ENCODE measurements at regions not wholly inside any gene's neighbourhood (a gene's known extent, or its start where the extent isn't known, plus 50 kb on each side); places are given as distances from the start of the nearest gene placed in this dataset.

DNA sequence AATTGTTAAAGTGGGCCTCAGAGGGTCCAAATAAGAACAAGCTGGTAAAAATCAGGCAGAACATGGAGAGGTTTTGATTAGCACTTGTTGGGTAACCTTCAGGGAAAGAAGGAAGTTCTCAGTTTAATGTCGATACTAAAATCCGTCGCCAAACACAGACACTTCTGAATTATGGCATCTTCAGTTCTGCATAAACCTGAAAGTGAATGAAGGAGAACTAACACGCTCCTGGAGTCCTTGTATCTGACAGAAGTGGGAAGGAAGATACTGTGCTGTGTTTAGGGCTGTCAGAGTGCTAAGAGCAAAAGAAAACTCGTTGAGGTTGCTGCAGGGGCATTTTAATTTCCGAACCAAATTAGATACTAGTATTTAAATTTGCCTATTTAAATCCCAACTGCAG lies 106.2 kb downstream of the TMA16 start:
- Histone ChIP-seq H4K20me1 (ENCODE audit: insufficient read depth) (no peaks in the 10 kb centered on the region), H3K27ac (no peak overlapping the region), H3K4me1 (ENCODE audit: insufficient read depth) (no peaks in the 10 kb centered on the region), H3K4me3 (no peak overlapping the region), H3K36me3 (ENCODE audit: low read depth) (no peaks in the 10 kb centered on the region), H3K9me3 (ENCODE audit: low read depth) (no peaks in the 10 kb centered on the region), H3K4me2 (ENCODE audit: unreplicated experiment) (no peak overlapping the region), H3K27me3 (replicated peaks; ENCODE audit: insufficient read depth) (no peaks in the 10 kb centered on the region), H2AFZ (no peak overlapping the region), H3F3A (ENCODE audit: insufficient read depth) (no peaks in the 10 kb centered on the region), H3K9ac (no peak overlapping the region), H3K79me2 (ENCODE audit: insufficient read depth) (no peaks in the 10 kb centered on the region), H3K9me2 (ENCODE audit: insufficient read depth) (no peaks in the 10 kb centered on the region)
- no peak for TF ChIP-seq EZH2phosphoT487 (IDR thresholded peaks at IDR 0.05; ENCODE audit: insufficient read depth, low read depth)
- no peak for TF ChIP-seq EZH2 (IDR thresholded peaks at IDR 0.05; ENCODE audit: insufficient read depth, poor library complexity, severe bottlenecking)
- 11 to 18% methylated on average over 6 of the region's 6 CpGs for WGBS, 2 experiments (ENCODE audit: low coverage in 1 of 2, low lambda C conversion rate in 2 of 2, missing lambda C conversion rate in 2 of 2)
- in situ Hi-C loops (cut with MboI): no loop called here
- no peak for DNase-seq

DNA sequence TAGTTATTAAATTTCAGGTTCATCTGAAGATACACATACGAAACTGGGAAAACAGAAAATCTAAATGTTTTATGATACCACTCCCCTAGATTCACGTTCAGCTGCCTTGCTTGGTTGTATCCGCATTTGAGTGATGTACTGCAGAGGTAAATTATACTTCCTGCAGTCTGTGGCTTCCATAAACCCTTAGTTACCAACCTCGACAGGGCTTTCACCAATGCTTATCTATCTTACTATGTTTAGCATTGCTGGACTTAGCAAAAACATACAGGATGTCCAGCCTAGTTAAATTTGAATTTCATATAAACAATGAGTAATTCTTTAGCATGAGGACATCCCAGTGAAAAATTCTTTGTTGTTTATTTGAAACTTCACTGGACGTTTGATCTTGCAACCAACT lies 108.8 kb downstream of the TMA16 start:
- Histone ChIP-seq H3K79me2 (ENCODE audit: insufficient read depth) (no peaks in the 10 kb centered on the region), H3K9me3 (ENCODE audit: low read depth) (no peaks in the 10 kb centered on the region), H3K27ac (no peak overlapping the region), H3K36me3 (ENCODE audit: low read depth) (no peaks in the 10 kb centered on the region), H2AFZ (no peak overlapping the region), H4K20me1 (ENCODE audit: insufficient read depth) (no peaks in the 10 kb centered on the region), H3K27me3 (replicated peaks; ENCODE audit: insufficient read depth) (no peaks in the 10 kb centered on the region), H3K4me1 (ENCODE audit: insufficient read depth) (no peaks in the 10 kb centered on the region), H3K9me2 (ENCODE audit: insufficient read depth) (no peaks in the 10 kb centered on the region), H3K4me3 (no peak overlapping the region), H3K9ac (no peak overlapping the region), H3K4me2 (ENCODE audit: unreplicated experiment) (no peak overlapping the region), H3F3A (ENCODE audit: insufficient read depth) (no peaks in the 10 kb centered on the region)
- TF ChIP-seq EZH2 (IDR thresholded peaks at IDR 0.05; ENCODE audit: insufficient read depth, poor library complexity, severe bottlenecking): no peak
- TF ChIP-seq EZH2phosphoT487 (IDR thresholded peaks at IDR 0.05; ENCODE audit: insufficient read depth, low read depth): no peak
- 4 to 5% methylated on average over 5 of the region's 5 CpGs for WGBS, 2 experiments (ENCODE audit: low coverage in 1 of 2, low lambda C conversion rate in 2 of 2, missing lambda C conversion rate in 2 of 2)
- in situ Hi-C loops (cut with MboI): no loop called here
- DNase-seq: no peak

DNA sequence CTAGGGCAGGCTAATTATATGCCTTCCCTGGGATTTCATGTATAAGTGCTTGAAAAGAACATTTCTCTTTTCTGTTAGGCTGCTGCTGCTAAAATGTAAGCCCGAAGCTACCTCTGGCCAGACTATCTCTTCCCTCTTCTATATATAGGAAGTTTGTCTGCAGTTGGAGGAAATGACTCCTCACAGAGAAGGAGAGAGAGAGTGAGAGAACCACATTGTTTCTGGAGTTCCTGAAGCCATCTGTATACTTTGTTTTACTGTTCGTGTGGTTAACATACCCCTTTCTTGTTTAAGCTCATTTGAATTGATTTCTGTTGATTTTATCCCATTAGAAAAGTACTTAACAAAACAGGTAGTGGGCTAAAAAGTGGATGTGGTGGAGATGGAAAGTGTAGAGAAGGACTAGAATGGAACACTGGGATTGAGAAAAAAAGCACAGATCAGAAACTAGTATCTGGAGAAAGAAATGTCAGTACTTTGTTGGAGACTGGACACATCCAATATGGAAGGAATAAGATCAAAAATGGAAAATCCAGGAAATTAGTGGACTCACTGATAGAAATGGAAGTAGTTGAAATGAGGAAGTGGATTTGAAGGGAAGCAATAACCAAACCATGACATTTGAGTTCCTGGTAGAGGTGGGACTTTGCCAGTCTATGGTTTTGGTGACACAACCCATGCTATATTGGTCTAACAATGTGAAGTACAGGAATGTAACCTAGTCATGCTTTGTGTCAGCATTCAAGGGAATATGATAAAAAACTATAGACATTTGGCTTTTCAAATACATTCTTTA lies 112.6 kb downstream of the TMA16 start:
- Histone ChIP-seq H3K27me3 (replicated peaks; ENCODE audit: insufficient read depth) (no peaks in the 10 kb centered on the region), H3K4me1 (ENCODE audit: insufficient read depth) (no peaks in the 10 kb centered on the region), H4K20me1 (ENCODE audit: insufficient read depth) (no peaks in the 10 kb centered on the region), H3K27ac (no peak overlapping the region), H3K4me2 (ENCODE audit: unreplicated experiment) (no peak overlapping the region), H3K79me2 (ENCODE audit: insufficient read depth) (no peaks in the 10 kb centered on the region), H2AFZ (no peak overlapping the region), H3F3A (ENCODE audit: insufficient read depth) (no peaks in the 10 kb centered on the region), H3K9ac (no peak overlapping the region), H3K36me3 (ENCODE audit: low read depth) (no peaks in the 10 kb centered on the region), H3K4me3 (no peak overlapping the region), H3K9me2 (ENCODE audit: insufficient read depth) (no peaks in the 10 kb centered on the region), H3K9me3 (ENCODE audit: low read depth) (no peaks in the 10 kb centered on the region)
- TF ChIP-seq EZH2 (IDR thresholded peaks at IDR 0.05; ENCODE audit: insufficient read depth, poor library complexity, severe bottlenecking) (no peak), EZH2phosphoT487 (IDR thresholded peaks at IDR 0.05; ENCODE audit: insufficient read depth, low read depth) (no peak)
- in situ Hi-C loops (cut with MboI): no loop called here
- DNase-seq: no peak
- 9 to 19% methylated on average over 2 of the region's 2 CpGs for WGBS, 2 experiments (ENCODE audit: low coverage in 1 of 2, low lambda C conversion rate in 2 of 2, missing lambda C conversion rate in 2 of 2)

DNA sequence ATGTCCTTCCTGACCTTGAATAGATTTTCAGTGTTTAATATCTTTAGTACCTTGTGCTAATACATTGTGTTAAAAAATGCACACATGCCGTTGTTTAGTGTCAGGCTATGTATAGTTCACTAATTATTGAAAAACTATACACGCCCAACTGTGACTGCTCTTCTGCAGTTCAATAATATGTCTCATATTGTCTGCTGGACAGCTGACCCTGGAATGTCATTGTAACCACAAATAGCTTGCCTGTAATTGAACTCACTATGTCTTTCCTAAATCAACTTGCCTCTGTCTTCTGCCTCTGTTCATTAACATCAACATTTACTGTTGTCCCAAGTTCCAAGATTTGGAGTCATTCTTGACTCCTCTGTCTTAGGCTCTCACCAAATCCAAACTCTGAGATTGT lies 114.5 kb downstream of the TMA16 start:
- 12 to 17% methylated on average over 2 of the region's 2 CpGs for WGBS, 2 experiments (ENCODE audit: low coverage in 1 of 2, low lambda C conversion rate in 2 of 2, missing lambda C conversion rate in 2 of 2)
- H3K9me3 ChIP-seq (ENCODE audit: low read depth): no peaks in the 10 kb centered on the region
- H2AFZ ChIP-seq: no peak overlapping the region
- H3K4me2 ChIP-seq (ENCODE audit: unreplicated experiment): no peak overlapping the region
- H3K27ac ChIP-seq: no peak overlapping the region
- no peaks in the 10 kb centered on the region for H3F3A ChIP-seq (ENCODE audit: insufficient read depth)
- H3K79me2 ChIP-seq (ENCODE audit: insufficient read depth): no peaks in the 10 kb centered on the region
- no peak overlapping the region for H3K9ac ChIP-seq
- H3K9me2 ChIP-seq (ENCODE audit: insufficient read depth): no peaks in the 10 kb centered on the region
- DNase-seq: no peak
- no peaks in the 10 kb centered on the region for H4K20me1 ChIP-seq (ENCODE audit: insufficient read depth)
- H3K36me3 ChIP-seq (ENCODE audit: low read depth): no peaks in the 10 kb centered on the region
- H3K4me3 ChIP-seq: no peak overlapping the region
- no peaks in the 10 kb centered on the region for H3K4me1 ChIP-seq (ENCODE audit: insufficient read depth)
- no peaks in the 10 kb centered on the region for H3K27me3 ChIP-seq (replicated peaks; ENCODE audit: insufficient read depth)
- in situ Hi-C loops (cut with MboI): no loop called here
- TF ChIP-seq EZH2phosphoT487 (IDR thresholded peaks at IDR 0.05; ENCODE audit: insufficient read depth, low read depth) (no peak), EZH2 (IDR thresholded peaks at IDR 0.05; ENCODE audit: insufficient read depth, poor library complexity, severe bottlenecking) (no peak)

Data from GM23248 (cell line).